ENCODE measurements at regions not wholly inside any gene's neighbourhood (a gene's known extent, or its start where the extent isn't known, plus 50 kb on each side); places are given as distances from the start of the nearest gene placed in this dataset.

GRCh38 chr21:23014021-23014420 lies 2015.8 kb downstream of the NCAM2 start:
- no peaks in the 10 kb centered on the region for H3K27me3 Mint-ChIP-seq
- no peak overlapping the region for H3K27ac Mint-ChIP-seq
- H3K9me3 Mint-ChIP-seq, result no peaks in the 10 kb centered on the region
- POLR2A ChIA-PET, result no interaction called here
- CTCF ChIA-PET, result no interaction called here
- intact Hi-C loops (cut with micrococcal nuclease), result no loop called here
- H3K36me3 Mint-ChIP-seq, result no peaks in the 10 kb centered on the region
- no peaks in the 10 kb centered on the region for H3K4me1 Mint-ChIP-seq (ENCODE audit: low read depth)
- H3K4me3 Mint-ChIP-seq, result no peak overlapping the region
- DNase-seq, result no peak

GRCh38 chr21:23016617-23017016 lies 2018.4 kb downstream of the NCAM2 start:
- H3K4me3 Mint-ChIP-seq, result no peak overlapping the region
- ChIA-PET POLR2A (no interaction called here), CTCF (no interaction called here)
- no peak overlapping the region for H3K27ac Mint-ChIP-seq
- no peaks in the 10 kb centered on the region for H3K36me3 Mint-ChIP-seq
- H3K4me1 Mint-ChIP-seq (ENCODE audit: low read depth), result no peaks in the 10 kb centered on the region
- intact Hi-C loops (cut with micrococcal nuclease), result no loop called here
- no peaks in the 10 kb centered on the region for H3K27me3 Mint-ChIP-seq
- no peak for DNase-seq
- no peaks in the 10 kb centered on the region for H3K9me3 Mint-ChIP-seq

- no peaks in the 10 kb centered on the region for H3K27me3 Mint-ChIP-seq
- H3K4me1 Mint-ChIP-seq (ENCODE audit: low read depth), result no peaks in the 10 kb centered on the region
- H3K27ac Mint-ChIP-seq, result no peak overlapping the region
- POLR2A ChIA-PET, result no interaction called here
- H3K36me3 Mint-ChIP-seq, result no peaks in the 10 kb centered on the region
- DNase-seq, result no peak
- intact Hi-C loops (cut with micrococcal nuclease), result no loop called here
- peaks cover 7% of the 10 kb centered on the region for H3K9me3 Mint-ChIP-seq
- CTCF ChIA-PET, result no interaction called here
- H3K4me3 Mint-ChIP-seq, result no peak overlapping the region
Measured at GRCh38 chr21:23017989-23018388, 2019.8 kb downstream of the NCAM2 start.

GRCh38 chr21:23020969-23021368 lies 2022.8 kb downstream of the NCAM2 start:
- Mint-ChIP-seq H3K36me3 (no peaks in the 10 kb centered on the region), H3K4me1 (ENCODE audit: low read depth) (no peaks in the 10 kb centered on the region), H3K9me3 (peaks cover 7% of the 10 kb centered on the region), H3K27ac (no peak overlapping the region), H3K27me3 (no peaks in the 10 kb centered on the region), H3K4me3 (no peak overlapping the region)
- DNase-seq, result no peak
- intact Hi-C loops (cut with micrococcal nuclease), result no loop called here
- ChIA-PET POLR2A (no interaction called here), CTCF (no interaction called here)

- no peak for DNase-seq
- Mint-ChIP-seq H3K9me3 (peaks cover 7% of the 10 kb centered on the region), H3K27ac (no peak overlapping the region), H3K36me3 (no peaks in the 10 kb centered on the region), H3K27me3 (no peaks in the 10 kb centered on the region), H3K4me1 (ENCODE audit: low read depth) (no peaks in the 10 kb centered on the region), H3K4me3 (no peak overlapping the region)
- POLR2A ChIA-PET, result no interaction called here
- CTCF ChIA-PET, result no interaction called here
- intact Hi-C loops (cut with micrococcal nuclease), result no loop called here
Measured at GRCh38 chr21:23021481-23021880, 2023.3 kb downstream of the NCAM2 start.

GRCh38 chr21:23026878-23027277 lies 2028.7 kb downstream of the NCAM2 start:
- Mint-ChIP-seq H3K4me1 (ENCODE audit: low read depth) (no peaks in the 10 kb centered on the region), H3K27me3 (no peaks in the 10 kb centered on the region), H3K36me3 (no peaks in the 10 kb centered on the region), H3K4me3 (no peak overlapping the region), H3K27ac (no peak overlapping the region), H3K9me3 (peaks cover 8% of the 10 kb centered on the region)
- no peak for DNase-seq
- ChIA-PET POLR2A (no interaction called here), CTCF (no interaction called here)
- intact Hi-C loops (cut with micrococcal nuclease), result no loop called here

- Mint-ChIP-seq H3K9me3 (peaks cover 3% of the 10 kb centered on the region), H3K4me3 (no peak overlapping the region), H3K27ac (no peak overlapping the region), H3K36me3 (no peaks in the 10 kb centered on the region), H3K27me3 (no peaks in the 10 kb centered on the region), H3K4me1 (ENCODE audit: low read depth) (no peaks in the 10 kb centered on the region)
- no peak for DNase-seq
- ChIA-PET CTCF (no interaction called here), POLR2A (no interaction called here)
- intact Hi-C loops (cut with micrococcal nuclease), result no loop called here
Measured at GRCh38 chr21:23039846-23040245, 2041.6 kb downstream of the NCAM2 start.

GRCh38 chr21:23045955-23046354 lies 2047.7 kb downstream of the NCAM2 start:
- ChIA-PET CTCF (no interaction called here), POLR2A (no interaction called here)
- Mint-ChIP-seq H3K36me3 (no peaks in the 10 kb centered on the region), H3K9me3 (peaks cover 2% of the 10 kb centered on the region), H3K27me3 (no peaks in the 10 kb centered on the region), H3K27ac (no peak overlapping the region), H3K4me3 (no peak overlapping the region), H3K4me1 (ENCODE audit: low read depth) (no peaks in the 10 kb centered on the region)
- DNase-seq, result no peak
- intact Hi-C loops (cut with micrococcal nuclease), result no loop called here

GRCh38 chr21:23067672-23068071 lies 2069.5 kb downstream of the NCAM2 start:
- Mint-ChIP-seq H3K4me1 (ENCODE audit: low read depth) (no peaks in the 10 kb centered on the region), H3K27ac (no peak overlapping the region), H3K36me3 (no peaks in the 10 kb centered on the region), H3K9me3 (peaks cover 13% of the 10 kb centered on the region), H3K4me3 (no peak overlapping the region), H3K27me3 (no peaks in the 10 kb centered on the region)
- ChIA-PET CTCF (no interaction called here), POLR2A (no interaction called here)
- DNase-seq, result no peak
- intact Hi-C loops (cut with micrococcal nuclease), result no loop called here

GRCh38 chr21:23083242-23083641 lies 2085.0 kb downstream of the NCAM2 start:
- H3K36me3 Mint-ChIP-seq, result no peaks in the 10 kb centered on the region
- ChIA-PET CTCF (no interaction called here), POLR2A (no interaction called here)
- no peaks in the 10 kb centered on the region for H3K27me3 Mint-ChIP-seq
- no peak overlapping the region for H3K4me3 Mint-ChIP-seq
- H3K27ac Mint-ChIP-seq, result no peak overlapping the region
- peaks cover 4% of the 10 kb centered on the region for H3K9me3 Mint-ChIP-seq
- no peak for DNase-seq
- intact Hi-C loops (cut with micrococcal nuclease), result no loop called here
- H3K4me1 Mint-ChIP-seq (ENCODE audit: low read depth), result no peaks in the 10 kb centered on the region

GRCh38 chr21:23093259-23093658 lies 2095.1 kb downstream of the NCAM2 start:
- Mint-ChIP-seq H3K4me3 (no peak overlapping the region), H3K4me1 (ENCODE audit: low read depth) (no peaks in the 10 kb centered on the region), H3K9me3 (peaks cover 17% of the 10 kb centered on the region), H3K36me3 (no peaks in the 10 kb centered on the region), H3K27ac (no peak overlapping the region), H3K27me3 (no peaks in the 10 kb centered on the region)
- intact Hi-C loops (cut with micrococcal nuclease), result no loop called here
- DNase-seq, result no peak
- CTCF ChIA-PET, result no interaction called here
- POLR2A ChIA-PET, result no interaction called here

- intact Hi-C loops (cut with micrococcal nuclease), result no loop called here
- Mint-ChIP-seq H3K36me3 (no peaks in the 10 kb centered on the region), H3K27me3 (no peaks in the 10 kb centered on the region), H3K4me1 (ENCODE audit: low read depth) (no peaks in the 10 kb centered on the region), H3K9me3 (peaks cover 2% of the 10 kb centered on the region), H3K4me3 (no peak overlapping the region), H3K27ac (no peak overlapping the region)
- ChIA-PET CTCF (no interaction called here), POLR2A (no interaction called here)
- DNase-seq, result no peak
Measured at GRCh38 chr21:23099185-23099584, 2101.0 kb downstream of the NCAM2 start.

GRCh38 chr21:23101111-23101510 lies 2102.9 kb downstream of the NCAM2 start:
- H3K27me3 Mint-ChIP-seq, result no peaks in the 10 kb centered on the region
- H3K27ac Mint-ChIP-seq, result no peak overlapping the region
- intact Hi-C loops (cut with micrococcal nuclease), result no loop called here
- H3K9me3 Mint-ChIP-seq, result peaks cover 2% of the 10 kb centered on the region
- H3K4me3 Mint-ChIP-seq, result no peak overlapping the region
- DNase-seq, result no peak
- H3K36me3 Mint-ChIP-seq, result no peaks in the 10 kb centered on the region
- H3K4me1 Mint-ChIP-seq (ENCODE audit: low read depth), result no peaks in the 10 kb centered on the region
- CTCF ChIA-PET, result no interaction called here
- POLR2A ChIA-PET, result interaction anchor here (0.5 kb wide), 1 partner anchor 42 kb away, joined by 7 read pairs; no protein-coding TSS in a partner anchor

GRCh38 chr21:23108533-23108932 lies 2110.3 kb downstream of the NCAM2 start:
- no peaks in the 10 kb centered on the region for H3K4me1 Mint-ChIP-seq (ENCODE audit: low read depth)
- H3K27ac Mint-ChIP-seq, result no peak overlapping the region
- no peaks in the 10 kb centered on the region for H3K27me3 Mint-ChIP-seq
- intact Hi-C loops (cut with micrococcal nuclease), result no loop called here
- DNase-seq, result no peak
- ChIA-PET CTCF (no interaction called here), POLR2A (no interaction called here)
- peaks cover 3% of the 10 kb centered on the region for H3K9me3 Mint-ChIP-seq
- H3K4me3 Mint-ChIP-seq, result no peak overlapping the region
- no peaks in the 10 kb centered on the region for H3K36me3 Mint-ChIP-seq

Data from activated CD4-positive, alpha-beta memory T cell treated with anti-CD3 and anti-CD28 coated beads for 36 hours (primary cell).